Stimulated activated naive CD8-positive, alpha-beta T cell treated with anti-CD3 and anti-CD28 coated beads, Interleukin-15, Interleukin-2, amounts not matched to agents 100 ng/mL and 50 ng/mL, for 24 hours (primary cell): ENCODE measurements at regions not wholly inside any gene's neighbourhood (a gene's known extent, or its start where the extent isn't known, plus 50 kb on each side); places are given as distances from the start of the nearest gene placed in this dataset.
A peak's percentile ranks its signal among the peaks of the same experiment; 100 is the strongest.

Experiments used
- H3K27ac Mint-ChIP-seq: one replicate; pipeline ENCODE4 v1.8.0; 2021; ENCODE audit warnings: mild to moderate bottlenecking, mixed read lengths
- H3K27me3 Mint-ChIP-seq: one replicate; pipeline ENCODE4 v1.8.0; 2021; ENCODE audit warnings: mixed read lengths
- H3K36me3 Mint-ChIP-seq: one replicate; pipeline ENCODE4 v1.8.0; 2021; ENCODE audit warnings: low read depth, mixed read lengths
- H3K4me1 Mint-ChIP-seq: one replicate; pipeline ENCODE4 v1.8.0; 2021; ENCODE audit warnings: low read depth, mixed read lengths
- H3K4me3 Mint-ChIP-seq: one replicate; pipeline ENCODE4 v1.8.0; 2021; ENCODE audit warnings: mild to moderate bottlenecking, mixed read lengths
- H3K9me3 Mint-ChIP-seq: one replicate; pipeline ENCODE4 v1.8.0; 2021; ENCODE audit warnings: mixed read lengths

DNA sequence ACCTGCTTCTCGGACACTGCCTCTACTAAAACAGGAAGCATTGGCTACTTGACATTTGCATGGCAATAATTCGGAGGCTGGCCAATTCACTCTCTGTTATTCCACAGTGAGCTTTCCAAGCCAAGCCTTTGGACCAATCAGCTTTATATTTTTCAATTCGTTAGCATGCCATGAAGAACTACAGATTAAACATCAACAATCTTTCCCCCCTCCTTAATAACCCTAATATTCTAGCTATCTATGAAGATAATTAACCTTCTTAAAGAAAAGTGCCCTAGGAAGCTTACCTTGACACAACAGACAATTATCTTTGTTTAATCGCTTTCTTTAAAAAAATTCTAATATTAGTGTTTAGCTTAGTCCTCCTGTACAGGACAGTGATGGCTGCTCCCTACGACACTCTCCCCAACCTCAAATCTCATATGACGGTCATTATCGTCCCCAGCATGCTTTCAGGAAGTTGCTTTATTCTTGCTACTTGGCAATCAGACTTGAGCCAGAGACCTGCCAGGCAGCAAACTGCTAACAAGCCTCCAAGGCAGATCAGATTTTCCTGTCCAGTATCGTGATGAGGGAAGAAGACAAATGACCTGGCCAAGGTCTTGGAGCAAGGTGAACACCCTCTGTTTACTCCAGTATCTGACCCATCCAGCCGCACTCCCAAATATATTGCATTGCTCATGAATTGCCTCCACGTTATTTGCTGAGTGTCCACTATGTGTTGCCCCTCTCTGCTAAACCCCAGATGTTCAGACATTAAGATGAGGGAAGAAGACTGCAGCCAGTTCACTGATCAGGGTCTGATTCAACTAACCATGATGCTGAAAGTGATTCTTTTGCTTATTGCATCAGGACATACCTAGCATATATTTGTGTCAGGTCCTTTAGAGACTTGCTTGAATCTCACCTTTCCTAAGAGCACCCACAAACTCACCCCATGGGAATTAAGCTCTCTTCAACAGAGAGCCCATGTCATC, 68.1 kb upstream of the LPP start:
- Mint-ChIP-seq H3K4me3 (no peak overlapping the region), H3K36me3 (no peaks in the 10 kb centered on the region), H3K27me3 (no peaks in the 10 kb centered on the region), H3K9me3 (no peaks in the 10 kb centered on the region), H3K4me1 (no peaks in the 10 kb centered on the region), H3K27ac (peak overlapping the region; percentile 14)

DNA sequence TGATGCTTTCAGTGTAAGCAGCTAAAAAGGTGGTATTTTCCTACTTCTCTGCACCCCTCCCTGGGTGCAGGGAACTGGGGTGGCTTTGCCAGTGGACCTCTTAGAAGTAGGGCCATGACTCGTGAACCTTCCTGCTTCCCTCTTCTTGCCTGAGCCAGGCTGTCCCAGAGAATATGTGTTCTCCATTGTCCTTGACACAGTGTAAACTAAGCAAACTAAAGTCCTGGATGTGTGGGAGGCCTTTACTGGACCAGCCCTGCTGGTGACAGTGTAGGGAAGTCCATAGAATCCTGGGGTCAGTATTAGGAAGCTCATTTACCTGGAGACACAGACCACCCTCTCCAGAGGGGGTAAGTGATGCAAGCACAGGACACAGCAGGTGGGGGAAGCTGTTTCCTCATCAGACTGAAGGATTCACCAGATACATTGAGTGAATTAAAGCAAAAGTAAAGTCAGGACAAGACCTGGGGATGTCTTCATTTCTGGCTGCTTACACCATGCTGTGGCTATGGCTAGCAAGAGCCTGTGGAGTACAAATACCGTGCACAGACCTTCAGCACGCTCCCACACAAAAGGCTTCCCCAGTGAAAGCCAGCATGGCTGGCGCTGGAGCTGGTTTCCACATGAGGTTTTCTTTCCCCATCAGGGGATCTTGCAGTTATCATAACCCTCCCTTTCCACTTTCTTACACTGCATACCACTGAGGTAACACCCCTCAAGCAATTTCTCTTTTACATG, 64.8 kb upstream of the LPP start:
- Mint-ChIP-seq H3K27me3 (no peaks in the 10 kb centered on the region), H3K4me3 (no peak overlapping the region), H3K36me3 (no peaks in the 10 kb centered on the region), H3K9me3 (no peaks in the 10 kb centered on the region), H3K4me1 (peaks cover 9% of the 10 kb centered on the region), H3K27ac (no peak overlapping the region)

DNA sequence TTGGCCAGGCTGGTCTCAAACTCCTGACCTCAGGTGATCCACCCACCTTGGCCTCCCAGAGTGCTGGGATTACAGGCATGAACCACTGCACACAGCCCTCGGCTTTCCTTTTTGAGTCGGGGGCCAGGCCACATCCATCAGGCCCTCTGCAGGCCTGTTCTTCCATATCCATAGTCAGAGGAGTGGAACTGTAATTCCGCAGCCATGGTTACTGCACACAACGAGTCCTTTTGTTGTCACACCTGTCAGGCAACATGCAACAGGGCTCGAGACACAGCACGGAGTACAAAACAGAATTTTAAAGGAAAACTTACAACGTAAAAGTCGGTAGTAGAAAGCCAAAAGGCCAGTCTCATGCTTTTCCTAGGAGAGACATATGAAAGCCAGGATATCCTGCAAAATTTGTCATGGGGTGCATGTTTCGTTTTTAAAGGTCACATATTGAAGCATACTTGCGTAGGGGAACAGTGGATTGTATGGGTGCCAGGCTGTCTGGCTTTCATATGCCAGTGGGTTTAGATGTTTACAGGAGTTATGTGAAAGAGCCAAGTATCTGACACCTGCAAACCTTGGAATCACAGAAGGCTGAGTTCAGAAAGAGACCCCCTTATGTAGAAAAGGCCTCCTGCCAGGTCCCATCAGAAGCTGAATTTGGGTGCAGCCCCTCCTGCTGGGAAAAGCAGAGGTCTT, 63.2 kb upstream of the LPP start:
- H3K27ac Mint-ChIP-seq = no peak overlapping the region
- no peaks in the 10 kb centered on the region for H3K9me3 Mint-ChIP-seq
- no peaks in the 10 kb centered on the region for H3K27me3 Mint-ChIP-seq
- H3K4me1 Mint-ChIP-seq = peaks cover 9% of the 10 kb centered on the region
- H3K36me3 Mint-ChIP-seq = no peaks in the 10 kb centered on the region
- H3K4me3 Mint-ChIP-seq = no peak overlapping the region

DNA sequence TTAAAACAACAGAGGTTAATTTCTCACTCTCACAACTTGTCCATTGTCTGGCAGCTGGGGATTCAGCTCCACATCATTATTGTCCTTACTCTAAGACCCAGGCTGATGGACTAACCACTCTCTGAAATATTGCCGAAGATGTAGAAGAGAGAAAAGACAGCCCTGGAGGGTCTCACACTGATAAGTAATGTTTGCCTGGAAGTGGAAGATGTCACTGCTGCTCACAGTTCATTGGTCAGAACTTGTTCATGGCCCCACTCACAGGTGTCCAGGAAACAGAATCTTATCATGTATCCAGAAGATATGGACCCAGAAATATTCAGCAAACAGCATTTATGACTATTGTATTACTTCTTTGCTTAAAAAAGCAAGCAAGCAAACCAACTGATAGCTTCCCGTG, 62.2 kb upstream of the LPP start:
- Mint-ChIP-seq H3K4me3 (no peak overlapping the region), H3K36me3 (no peaks in the 10 kb centered on the region), H3K27ac (no peak overlapping the region), H3K4me1 (peaks cover 9% of the 10 kb centered on the region), H3K27me3 (no peaks in the 10 kb centered on the region), H3K9me3 (no peaks in the 10 kb centered on the region)

DNA sequence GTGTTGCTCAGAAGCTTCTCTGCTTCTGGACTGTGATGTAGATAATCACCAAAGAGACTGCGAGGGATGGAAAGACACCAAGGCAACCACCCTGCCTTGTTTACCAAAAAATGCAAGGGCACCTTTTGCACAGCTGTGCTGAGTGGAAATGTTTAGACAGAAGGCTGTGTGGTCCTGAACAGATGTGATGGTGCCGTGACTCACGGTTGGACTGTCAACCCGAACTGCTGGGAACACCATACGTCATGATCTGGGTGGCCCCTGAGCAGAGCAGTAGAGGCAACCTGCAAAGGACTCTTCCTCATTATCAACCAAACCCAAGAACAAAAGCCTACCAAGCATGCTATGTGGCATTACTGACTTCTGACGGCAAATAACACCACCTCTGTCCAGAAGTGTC, 61.3 kb upstream of the LPP start:
- Mint-ChIP-seq H3K36me3 (no peaks in the 10 kb centered on the region), H3K9me3 (no peaks in the 10 kb centered on the region), H3K27me3 (no peaks in the 10 kb centered on the region), H3K27ac (peak overlapping the region; percentile 5), H3K4me3 (no peak overlapping the region), H3K4me1 (peaks cover 9% of the 10 kb centered on the region)

DNA sequence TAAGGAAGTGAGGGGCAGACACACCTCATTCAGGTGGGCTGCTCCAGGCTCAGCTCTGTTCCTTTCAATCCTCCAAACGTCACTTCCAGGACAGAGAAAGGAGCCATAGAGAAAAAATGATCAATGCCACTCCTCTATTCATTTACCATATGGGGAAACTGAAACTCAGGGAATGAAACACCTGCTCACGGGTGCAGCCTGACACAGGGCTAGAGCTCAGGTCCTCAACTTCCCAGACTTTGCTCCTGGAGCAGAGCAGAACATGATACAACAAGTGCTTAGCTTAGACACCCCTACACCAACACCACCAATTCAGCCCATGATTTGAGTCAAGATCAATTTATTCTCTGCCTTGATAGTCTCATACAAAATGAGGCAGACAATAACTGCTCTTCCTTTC, 58.5 kb upstream of the LPP start:
- Mint-ChIP-seq H3K4me1 (peaks cover 9% of the 10 kb centered on the region), H3K27ac (no peak overlapping the region), H3K36me3 (no peaks in the 10 kb centered on the region), H3K4me3 (no peak overlapping the region), H3K9me3 (peaks cover 5% of the 10 kb centered on the region), H3K27me3 (no peaks in the 10 kb centered on the region)

DNA sequence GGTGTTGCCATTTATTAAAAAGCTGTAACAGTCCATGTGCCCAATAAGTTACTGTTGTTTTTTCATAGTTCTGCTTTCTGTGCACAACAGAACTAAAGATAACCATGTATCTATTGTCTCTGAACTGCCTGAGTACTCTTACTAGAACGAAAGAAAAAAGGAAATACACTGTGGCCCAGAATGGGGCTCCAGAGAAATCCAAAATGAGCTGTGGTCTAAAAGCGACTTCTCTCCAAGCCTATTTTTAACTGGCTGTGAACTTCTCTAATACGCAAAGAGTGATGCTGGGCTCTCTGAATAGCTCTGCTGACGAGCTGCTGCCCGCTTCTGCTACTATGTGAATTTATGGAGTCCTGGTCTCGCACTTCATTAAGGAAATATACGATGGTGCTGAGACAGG, 56.2 kb upstream of the LPP start:
- no peaks in the 10 kb centered on the region for H3K36me3 Mint-ChIP-seq
- H3K9me3 Mint-ChIP-seq = peaks cover 8% of the 10 kb centered on the region
- H3K27me3 Mint-ChIP-seq = no peaks in the 10 kb centered on the region
- H3K27ac Mint-ChIP-seq = no peak overlapping the region
- H3K4me1 Mint-ChIP-seq = peaks cover 2% of the 10 kb centered on the region
- H3K4me3 Mint-ChIP-seq = no peak overlapping the region

DNA sequence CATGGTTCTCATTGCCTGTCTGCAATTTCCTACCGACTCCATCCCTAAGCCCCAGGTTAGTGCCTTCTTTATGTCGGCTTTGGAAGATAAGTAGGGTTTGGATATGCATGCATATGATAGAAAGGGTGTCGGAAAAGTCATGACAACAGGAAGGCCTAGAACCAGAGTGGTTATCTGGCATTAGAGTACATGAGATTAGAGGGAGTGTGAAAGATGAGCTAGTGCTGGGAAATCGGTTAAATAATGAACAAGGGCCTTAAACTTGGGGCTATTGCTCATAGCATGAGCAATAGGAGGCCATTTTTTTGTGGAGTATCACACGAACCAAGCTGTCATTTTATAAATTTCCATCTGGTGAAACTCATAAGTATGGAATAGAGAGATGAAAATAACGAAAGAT, 54.0 kb upstream of the LPP start:
- no peaks in the 10 kb centered on the region for H3K4me1 Mint-ChIP-seq
- H3K4me3 Mint-ChIP-seq = no peak overlapping the region
- no peaks in the 10 kb centered on the region for H3K27me3 Mint-ChIP-seq
- H3K9me3 Mint-ChIP-seq = peaks cover 8% of the 10 kb centered on the region
- no peak overlapping the region for H3K27ac Mint-ChIP-seq
- no peaks in the 10 kb centered on the region for H3K36me3 Mint-ChIP-seq

DNA sequence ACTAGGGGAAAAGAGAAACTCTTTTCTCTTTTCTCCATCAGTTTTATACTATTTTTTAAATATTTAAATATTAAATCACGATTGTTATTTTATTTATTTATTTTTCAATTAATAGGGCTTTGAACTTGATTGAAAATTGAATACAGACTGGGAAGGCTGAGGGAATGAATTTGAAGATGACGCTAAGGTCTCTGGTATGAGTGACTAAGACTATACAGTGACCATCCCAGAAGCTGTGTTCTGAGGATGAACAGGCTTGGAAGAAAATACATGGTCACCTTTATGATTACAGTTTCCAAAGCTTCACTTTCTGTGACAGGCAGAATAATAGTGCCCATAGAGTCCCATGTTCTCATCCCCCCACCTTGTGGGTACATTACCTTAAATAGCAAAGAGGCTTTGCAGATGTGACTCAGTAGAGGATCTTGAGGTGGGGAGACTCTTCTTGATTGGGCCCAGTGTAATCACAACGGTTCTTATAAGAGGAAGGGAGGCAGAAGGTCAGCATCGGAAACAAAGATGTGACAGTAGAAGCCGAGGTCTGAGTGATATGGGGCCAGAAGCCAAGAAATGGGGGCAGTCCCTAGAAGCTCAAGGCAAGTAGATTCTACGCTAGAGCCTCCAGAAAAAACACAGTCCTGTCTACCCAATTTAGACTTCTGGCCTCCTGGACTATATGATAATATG, 51.0 kb upstream of the LPP start:
- Mint-ChIP-seq H3K27ac (no peak overlapping the region), H3K4me1 (no peaks in the 10 kb centered on the region)

DNA sequence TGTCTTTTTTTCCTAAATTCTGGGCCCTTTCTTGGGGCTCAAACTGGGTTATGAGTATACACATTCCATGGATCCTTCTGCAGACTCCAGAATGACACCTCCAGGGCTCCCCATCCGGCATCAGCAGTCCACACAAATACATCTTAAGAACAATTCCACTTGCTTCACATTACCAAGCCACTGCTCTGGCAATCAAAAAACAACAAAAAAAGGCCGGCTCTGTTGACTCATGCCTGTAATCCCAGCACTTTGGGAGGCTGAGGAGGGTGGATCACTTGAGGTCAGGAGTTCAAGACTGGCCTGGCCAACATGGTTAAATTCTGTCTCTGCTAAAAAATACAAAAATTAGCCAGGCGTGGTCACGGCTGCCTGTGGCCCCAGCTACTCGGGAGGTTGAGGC, 49.9 kb upstream of the LPP start:
- Mint-ChIP-seq H3K27me3 (no peaks in the 10 kb centered on the region), H3K27ac (no peak overlapping the region), H3K4me3 (no peak overlapping the region), H3K36me3 (no peaks in the 10 kb centered on the region), H3K4me1 (peaks cover 6% of the 10 kb centered on the region), H3K9me3 (peaks cover 8% of the 10 kb centered on the region)

More for the DNA sequence above, 51.0 kb upstream of the LPP start:
- Mint-ChIP-seq H3K27me3 (no peaks in the 10 kb centered on the region), H3K4me3 (no peak overlapping the region), H3K9me3 (peaks cover 8% of the 10 kb centered on the region), H3K36me3 (no peaks in the 10 kb centered on the region)
